GM23338 (cell line): ENCODE measurements at regions not wholly inside any gene's neighbourhood (a gene's known extent, or its start where the extent isn't known, plus 50 kb on each side); places are given as distances from the start of the nearest gene placed in this dataset.

ENCODE experiments used
- POLR2AphosphoS5 ChIP-seq: IDR thresholded peaks from 2 replicates; pipeline ENCODE4 v1.6.1; 2016; ENCODE audit warnings: antibody characterized with exemption, low read depth
- TF ChIP-seq, protein P1 (sequence below): IDR thresholded peaks from one replicate; pipeline ENCODE4 v1.6.1; 2018; ENCODE audit warnings: antibody characterized with exemption; ENCODE audit not compliant: unreplicated experiment

DNA sequence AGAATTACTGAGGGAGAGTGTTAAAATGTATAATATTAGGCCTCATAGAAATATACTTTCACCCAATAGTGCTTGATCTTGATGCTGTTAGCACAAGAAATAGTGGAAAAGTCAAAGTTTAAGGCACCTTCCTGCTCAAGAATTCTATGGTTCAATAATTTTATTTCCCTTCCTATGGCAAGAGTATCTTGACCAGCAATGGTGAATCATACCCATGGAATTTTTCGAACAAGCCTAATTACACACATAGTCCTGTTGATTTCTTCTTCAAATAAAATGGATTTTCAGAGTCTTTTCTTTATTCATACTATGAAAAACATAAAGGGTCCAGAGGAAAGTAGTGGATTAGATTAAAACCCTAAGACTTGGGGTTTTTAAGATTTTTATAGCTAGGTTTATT, 810.6 kb downstream of the CDH11 start:
- TF ChIP-seq POLR2AphosphoS5 = no peak
- TF ChIP-seq, protein P1, sequence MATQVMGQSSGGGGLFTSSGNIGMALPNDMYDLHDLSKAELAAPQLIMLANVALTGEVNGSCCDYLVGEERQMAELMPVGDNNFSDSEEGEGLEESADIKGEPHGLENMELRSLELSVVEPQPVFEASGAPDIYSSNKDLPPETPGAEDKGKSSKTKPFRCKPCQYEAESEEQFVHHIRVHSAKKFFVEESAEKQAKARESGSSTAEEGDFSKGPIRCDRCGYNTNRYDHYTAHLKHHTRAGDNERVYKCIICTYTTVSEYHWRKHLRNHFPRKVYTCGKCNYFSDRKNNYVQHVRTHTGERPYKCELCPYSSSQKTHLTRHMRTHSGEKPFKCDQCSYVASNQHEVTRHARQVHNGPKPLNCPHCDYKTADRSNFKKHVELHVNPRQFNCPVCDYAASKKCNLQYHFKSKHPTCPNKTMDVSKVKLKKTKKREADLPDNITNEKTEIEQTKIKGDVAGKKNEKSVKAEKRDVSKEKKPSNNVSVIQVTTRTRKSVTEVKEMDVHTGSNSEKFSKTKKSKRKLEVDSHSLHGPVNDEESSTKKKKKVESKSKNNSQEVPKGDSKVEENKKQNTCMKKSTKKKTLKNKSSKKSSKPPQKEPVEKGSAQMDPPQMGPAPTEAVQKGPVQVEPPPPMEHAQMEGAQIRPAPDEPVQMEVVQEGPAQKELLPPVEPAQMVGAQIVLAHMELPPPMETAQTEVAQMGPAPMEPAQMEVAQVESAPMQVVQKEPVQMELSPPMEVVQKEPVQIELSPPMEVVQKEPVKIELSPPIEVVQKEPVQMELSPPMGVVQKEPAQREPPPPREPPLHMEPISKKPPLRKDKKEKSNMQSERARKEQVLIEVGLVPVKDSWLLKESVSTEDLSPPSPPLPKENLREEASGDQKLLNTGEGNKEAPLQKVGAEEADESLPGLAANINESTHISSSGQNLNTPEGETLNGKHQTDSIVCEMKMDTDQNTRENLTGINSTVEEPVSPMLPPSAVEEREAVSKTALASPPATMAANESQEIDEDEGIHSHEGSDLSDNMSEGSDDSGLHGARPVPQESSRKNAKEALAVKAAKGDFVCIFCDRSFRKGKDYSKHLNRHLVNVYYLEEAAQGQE = no peak
